Fibroblast of villous mesenchyme (primary cell): ENCODE measurements at regions not wholly inside any gene's neighbourhood (a gene's known extent, or its start where the extent isn't known, plus 50 kb on each side); places are given as distances from the start of the nearest gene placed in this dataset.
"Not testable (repeated sequence)": the region's sequence is repeated elsewhere in the genome, so short reads cannot be mapped to it uniquely, and the experiment has no call there.

Experiments used
- DNase-seq: peaks from one replicate; pipeline ENCODE4 v3.0.0-alpha.2; 2010; ENCODE audit warnings: low read depth
- H3K4me3 ChIP-seq: 2 replicates; pipeline ENCODE4 v1.5.1; 2011; ENCODE audit warnings: low read depth, mild to moderate bottlenecking, low read length
- CTCF ChIP-seq: IDR thresholded peaks from 2 replicates; pipeline ENCODE4 v1.5.1; 2012; ENCODE audit warnings: low read depth, mild to moderate bottlenecking, low read length; ENCODE audit not compliant: insufficient read depth

- DNase-seq, result peak; percentile 23
- TF ChIP-seq CTCF, result no peak
- H3K4me3 ChIP-seq, result no peak overlapping the region
Observed at GRCh38 chr5:54404568-54404967, 50.9 kb upstream of the HSPB3 start.

- TF ChIP-seq CTCF, result no peak
- no peak overlapping the region for H3K4me3 ChIP-seq
- DNase-seq, result no peak
Observed at GRCh38 chr5:54403885-54404416, 51.5 kb upstream of the HSPB3 start.

- TF ChIP-seq CTCF, result no peak
- no peak overlapping the region for H3K4me3 ChIP-seq
- no peak for DNase-seq
Observed at GRCh38 chr5:54403121-54403520, 52.4 kb upstream of the HSPB3 start.

- H3K4me3 ChIP-seq, result no peak overlapping the region
- DNase-seq, result no peak
- TF ChIP-seq CTCF, result no peak
Observed at GRCh38 chr5:54401515-54401914, 54.0 kb upstream of the HSPB3 start.

- H3K4me3 ChIP-seq, result no peak overlapping the region
- no peak for TF ChIP-seq CTCF
- DNase-seq, result no peak
Observed at GRCh38 chr5:54398191-54398590, 57.3 kb upstream of the HSPB3 start.

GRCh38 chr5:54397420-54397819, 58.1 kb upstream of the HSPB3 start:
- DNase-seq, result no peak
- no peak overlapping the region for H3K4me3 ChIP-seq
- no peak for TF ChIP-seq CTCF

- not testable (repeated sequence) for DNase-seq, H3K4me3 ChIP-seq
Observed at GRCh38 chr5:54393007-54393406, 62.5 kb upstream of the HSPB3 start.
